HFFc6 (cell line): ENCODE measurements at regions not wholly inside any gene's neighbourhood (a gene's known extent, or its start where the extent isn't known, plus 50 kb on each side); places are given as distances from the start of the nearest gene placed in this dataset.

Experiments used
- DNase-seq: peaks from one replicate; pipeline ENCODE4 v3.0.0-alpha.2; 2018
- H3K27ac Mint-ChIP-seq: 2 replicates; pipeline ENCODE4 v1.8.0; 2020; ENCODE audit warnings: mild to moderate bottlenecking, mixed read lengths
- H3K27me3 Mint-ChIP-seq: 2 replicates; pipeline ENCODE4 v1.8.0; 2021; ENCODE audit warnings: mild to moderate bottlenecking, moderate library complexity, mixed read lengths; ENCODE audit not compliant: insufficient read depth
- H3K36me3 Mint-ChIP-seq: 2 replicates; pipeline ENCODE4 v1.8.0; 2021; ENCODE audit warnings: low read depth, mixed read lengths
- H3K4me1 Mint-ChIP-seq: 2 replicates; pipeline ENCODE4 v1.8.0; 2020; ENCODE audit warnings: low read depth, mixed read lengths
- H3K4me3 Mint-ChIP-seq: 2 replicates; pipeline ENCODE4 v1.8.0; 2020; ENCODE audit warnings: mild to moderate bottlenecking, moderate library complexity, mixed read lengths
- H3K9me3 Mint-ChIP-seq: 2 replicates; pipeline ENCODE4 v1.8.0; 2020; ENCODE audit warnings: mild to moderate bottlenecking, mixed read lengths
- CTCF ChIP-seq: fragments of 200-600 bp; sonication (generic); IDR thresholded peaks from 2 replicates; pipeline ENCODE4 v1.5.0; 2021; ENCODE audit warnings: antibody characterized with exemption, mild to moderate bottlenecking

GRCh38 chr5:56460195-56460546 lies 227.0 kb upstream of the ANKRD55 start:
- DNase-seq = no peak
- TF ChIP-seq CTCF = no peak
- H3K27me3 Mint-ChIP-seq = peaks cover 4% of the 10 kb centered on the region; the same call in 1 of the 2 replicates
- no peak overlapping the region for H3K27ac Mint-ChIP-seq
- H3K4me3 Mint-ChIP-seq = no peak overlapping the region
- no peaks in the 10 kb centered on the region for H3K9me3 Mint-ChIP-seq
- H3K36me3 Mint-ChIP-seq = no peaks in the 10 kb centered on the region
- H3K4me1 Mint-ChIP-seq = peaks cover 55% of the 10 kb centered on the region

GRCh38 chr5:56459394-56460194 lies 226.5 kb upstream of the ANKRD55 start:
- no peaks in the 10 kb centered on the region for H3K36me3 Mint-ChIP-seq
- no peak overlapping the region for H3K4me3 Mint-ChIP-seq
- H3K27ac Mint-ChIP-seq = no peak overlapping the region
- TF ChIP-seq CTCF = no peak
- no peak for DNase-seq
- H3K27me3 Mint-ChIP-seq = peaks cover 4% of the 10 kb centered on the region; the same call in 1 of the 2 replicates
- no peaks in the 10 kb centered on the region for H3K9me3 Mint-ChIP-seq
- peaks cover 49% of the 10 kb centered on the region for H3K4me1 Mint-ChIP-seq

- no peaks in the 10 kb centered on the region for H3K9me3 Mint-ChIP-seq
- peak overlapping the region; percentile 60; the same call in 1 of the 2 replicates for H3K4me3 Mint-ChIP-seq
- peak overlapping the region; percentile 86 for H3K27ac Mint-ChIP-seq
- H3K4me1 Mint-ChIP-seq = peaks cover 49% of the 10 kb centered on the region
- TF ChIP-seq CTCF = no peak
- DNase-seq = peak; percentile 28
- peaks cover 4% of the 10 kb centered on the region; the same call in 1 of the 2 replicates for H3K27me3 Mint-ChIP-seq
- H3K36me3 Mint-ChIP-seq = no peaks in the 10 kb centered on the region
These were observed 225.0 kb upstream of the ANKRD55 start for GRCh38 chr5:56457887-56458812.

GRCh38 chr5:56456002-56456401 lies 222.9 kb upstream of the ANKRD55 start:
- DNase-seq = peak; percentile 46
- peak overlapping the region; percentile 61 for H3K27ac Mint-ChIP-seq
- 0 out of 2 replicates have a peak, but pooled peaks cover 2% of the 10 kb centered on the region for H3K27me3 Mint-ChIP-seq
- TF ChIP-seq CTCF = no peak
- peak overlapping the region; percentile 19; the same call in 1 of the 2 replicates for H3K4me3 Mint-ChIP-seq
- H3K36me3 Mint-ChIP-seq = no peaks in the 10 kb centered on the region
- no peaks in the 10 kb centered on the region for H3K9me3 Mint-ChIP-seq
- peaks cover 48% of the 10 kb centered on the region for H3K4me1 Mint-ChIP-seq

GRCh38 chr5:56455417-56455816 lies 222.3 kb upstream of the ANKRD55 start:
- no peak for DNase-seq
- peak overlapping the region; percentile 61; the same call in 1 of the 2 replicates for H3K27ac Mint-ChIP-seq
- H3K4me1 Mint-ChIP-seq = peaks cover 42% of the 10 kb centered on the region
- no peaks in the 10 kb centered on the region for H3K36me3 Mint-ChIP-seq
- H3K4me3 Mint-ChIP-seq = no peak overlapping the region
- no peaks in the 10 kb centered on the region for H3K9me3 Mint-ChIP-seq
- TF ChIP-seq CTCF = no peak
- no peaks in the 10 kb centered on the region for H3K27me3 Mint-ChIP-seq
